GM23248 (cell line): ENCODE measurements at regions not wholly inside any gene's neighbourhood (a gene's known extent, or its start where the extent isn't known, plus 50 kb on each side); places are given as distances from the start of the nearest gene placed in this dataset.

Experiments
- DNase-seq: peaks from one replicate; pipeline ENCODE4 v3.0.0-alpha.2; 2015
- H2AFZ ChIP-seq: fragments of 200-600 bp; sonication (generic); 2 replicates; pipeline ENCODE4 v1.6.1; 2016; ENCODE audit warnings: antibody characterized with exemption
- H3F3A ChIP-seq: fragments of 200-600 bp; sonication (generic); 2 replicates; pipeline ENCODE4 v1.6.1; 2016; ENCODE audit warnings: mild to moderate bottlenecking, antibody characterized with exemption, mixed run types; ENCODE audit not compliant: insufficient read depth
- H3K27ac ChIP-seq: fragments of 200-600 bp; sonication (generic); 2 replicates; pipeline ENCODE4 v1.5.1; 2016; ENCODE audit warnings: mild to moderate bottlenecking
- H3K27me3 ChIP-seq: fragments of 200-600 bp; sonication (generic); replicated peaks from 2 replicates; pipeline ENCODE4 v1.6.1; 2016; ENCODE audit warnings: mild to moderate bottlenecking; ENCODE audit not compliant: insufficient read depth
- H3K36me3 ChIP-seq: fragments of 200-600 bp; sonication (generic); 2 replicates; pipeline ENCODE4 v1.6.1; 2016; ENCODE audit warnings: low read depth, mild to moderate bottlenecking
- H3K4me1 ChIP-seq: fragments of 200-600 bp; sonication (generic); 2 replicates; pipeline ENCODE4 v1.6.1; 2016; ENCODE audit warnings: mild to moderate bottlenecking; ENCODE audit not compliant: insufficient read depth
- H3K4me2 ChIP-seq: fragments of 200-600 bp; sonication (generic); one replicate; pipeline ENCODE4 v1.6.1; 2016; ENCODE audit warnings: mild to moderate bottlenecking; ENCODE audit not compliant: unreplicated experiment
- H3K4me3 ChIP-seq: fragments of 200-600 bp; sonication (generic); 2 replicates; pipeline ENCODE4 v1.5.1; 2016; ENCODE audit warnings: mild to moderate bottlenecking
- H3K79me2 ChIP-seq: fragments of 200-600 bp; sonication (generic); 2 replicates; pipeline ENCODE4 v1.6.1; 2016; ENCODE audit warnings: mild to moderate bottlenecking; ENCODE audit not compliant: insufficient read depth
- H3K9ac ChIP-seq: fragments of 200-600 bp; sonication (generic); 2 replicates; pipeline ENCODE4 v1.6.1; 2016; ENCODE audit warnings: mild to moderate bottlenecking
- H3K9me2 ChIP-seq: fragments of 200-600 bp; sonication (generic); 2 replicates; pipeline ENCODE4 v1.6.1; 2016; ENCODE audit warnings: mixed run types, mild to moderate bottlenecking, moderate library complexity; ENCODE audit not compliant: insufficient read depth
- H3K9me3 ChIP-seq: fragments of 200-600 bp; sonication (generic); one replicate; pipeline ENCODE4 v1.6.1; 2017; ENCODE audit warnings: low read depth
- H4K20me1 ChIP-seq: fragments of 200-600 bp; sonication (generic); 2 replicates; pipeline ENCODE4 v1.6.0; 2016; ENCODE audit not compliant: insufficient read depth
- EZH2 ChIP-seq: fragments of 200-600 bp; sonication (generic); IDR thresholded peaks from 2 replicates; pipeline ENCODE4 v1.6.1; 2018; ENCODE audit warnings: antibody characterized with exemption, mild to moderate bottlenecking; ENCODE audit not compliant: insufficient read depth, poor library complexity, severe bottlenecking
- EZH2phosphoT487 ChIP-seq: fragments of 200-600 bp; sonication (generic); IDR thresholded peaks from 2 replicates; pipeline ENCODE4 v1.6.1; 2018; ENCODE audit warnings: antibody characterized with exemption, moderate library complexity, mild to moderate bottlenecking, low read depth; ENCODE audit not compliant: insufficient read depth
- WGBS, 2 experiments: methylation state at CpG; one replicate each; pipeline ENCODE4 v1.1.6; 2015 to 2017; ENCODE audit warnings: low lambda C conversion rate in 2 of 2, low coverage in 1 of 2; ENCODE audit errors: missing lambda C conversion rate in 2 of 2; 5-methylcytosine and 5-hydroxymethylcytosine counted together
- in situ Hi-C: fragments of 300-500 bp; cut with MboI; formaldehyde crosslinking; loops from 2 replicates; pipeline ENCODE4 v1.15.0; 2020

GRCh38 chr9:14488421-14489190 lies 174.7 kb upstream of the NFIB start:
- Histone ChIP-seq H3K4me2 (no peak overlapping the region), H3K4me3 (no peak overlapping the region), H3F3A (no peaks in the 10 kb centered on the region), H3K4me1 (no peaks in the 10 kb centered on the region), H2AFZ (no peak overlapping the region), H3K36me3 (no peaks in the 10 kb centered on the region), H3K27me3 (no peaks in the 10 kb centered on the region), H3K9me3 (no peaks in the 10 kb centered on the region), H3K27ac (no peak overlapping the region), H4K20me1 (no peaks in the 10 kb centered on the region), H3K9ac (no peak overlapping the region), H3K79me2 (no peaks in the 10 kb centered on the region), H3K9me2 (no peaks in the 10 kb centered on the region)
- no peak for TF ChIP-seq EZH2phosphoT487
- no peak for TF ChIP-seq EZH2
- DNase-seq: no peak
- WGBS, 2 experiments: 69 to 77% methylated on average over 3 of the region's 3 CpGs
- in situ Hi-C loops: no loop called here

GRCh38 chr9:14487547-14488185 lies 173.7 kb upstream of the NFIB start:
- Histone ChIP-seq H4K20me1 (no peaks in the 10 kb centered on the region), H3F3A (no peaks in the 10 kb centered on the region), H3K27ac (no peak overlapping the region), H3K4me1 (no peaks in the 10 kb centered on the region), H3K9me3 (no peaks in the 10 kb centered on the region), H3K27me3 (no peaks in the 10 kb centered on the region), H2AFZ (no peak overlapping the region), H3K9ac (no peak overlapping the region), H3K4me3 (no peak overlapping the region), H3K79me2 (no peaks in the 10 kb centered on the region), H3K9me2 (no peaks in the 10 kb centered on the region), H3K4me2 (no peak overlapping the region), H3K36me3 (no peaks in the 10 kb centered on the region)
- 66 to 71% methylated on average over 6 of the region's 6 CpGs for WGBS, 2 experiments
- no peak for DNase-seq
- in situ Hi-C loops: no loop called here
- TF ChIP-seq EZH2phosphoT487: no peak
- no peak for TF ChIP-seq EZH2

GRCh38 chr9:14485366-14485765 lies 171.4 kb upstream of the NFIB start:
- H3F3A ChIP-seq: no peaks in the 10 kb centered on the region
- in situ Hi-C loops: no loop called here
- H3K4me2 ChIP-seq: no peak overlapping the region
- no peaks in the 10 kb centered on the region for H3K9me3 ChIP-seq
- H3K9ac ChIP-seq: no peak overlapping the region
- no peak overlapping the region for H3K27ac ChIP-seq
- H3K27me3 ChIP-seq: no peaks in the 10 kb centered on the region
- no peak overlapping the region for H3K4me3 ChIP-seq
- TF ChIP-seq EZH2phosphoT487: no peak
- no peak for TF ChIP-seq EZH2
- 41 to 46% methylated on average over 5 of the region's 5 CpGs for WGBS, 2 experiments
- no peak overlapping the region for H2AFZ ChIP-seq
- H3K79me2 ChIP-seq: no peaks in the 10 kb centered on the region
- DNase-seq: peak; percentile 13
- H3K36me3 ChIP-seq: no peaks in the 10 kb centered on the region
- no peaks in the 10 kb centered on the region for H4K20me1 ChIP-seq
- no peaks in the 10 kb centered on the region for H3K9me2 ChIP-seq
- no peaks in the 10 kb centered on the region for H3K4me1 ChIP-seq

- Histone ChIP-seq H3K36me3 (no peaks in the 10 kb centered on the region), H3K9me3 (no peaks in the 10 kb centered on the region), H3K4me1 (no peaks in the 10 kb centered on the region), H3K27me3 (no peaks in the 10 kb centered on the region), H3F3A (no peaks in the 10 kb centered on the region), H4K20me1 (no peaks in the 10 kb centered on the region), H3K27ac (no peak overlapping the region), H3K4me3 (no peak overlapping the region), H3K9me2 (no peaks in the 10 kb centered on the region), H3K79me2 (no peaks in the 10 kb centered on the region), H3K4me2 (no peak overlapping the region), H3K9ac (no peak overlapping the region), H2AFZ (no peak overlapping the region)
- in situ Hi-C loops: no loop called here
- WGBS, 2 experiments: 38 to 40% methylated on average over 3 of the region's 3 CpGs
- TF ChIP-seq EZH2: no peak
- no peak for TF ChIP-seq EZH2phosphoT487
- DNase-seq: no peak
Observed at GRCh38 chr9:14482856-14483255, 168.9 kb upstream of the NFIB start.
